H1 (cell line): ENCODE measurements at regions not wholly inside any gene's neighbourhood (a gene's known extent, or its start where the extent isn't known, plus 50 kb on each side); places are given as distances from the start of the nearest gene placed in this dataset.

ENCODE experiments used
- HDAC6 ChIP-seq: IDR thresholded peaks from one replicate; pipeline ENCODE4 v1.7.1; 2012; ENCODE audit warnings: low read depth, mild to moderate bottlenecking, inconsistent platforms, low read length, moderate library complexity
- SAP30 ChIP-seq: fragments of 300-600 bp; sonication (generic); IDR thresholded peaks from 2 replicates; pipeline ENCODE4 v1.7.1; 2012; ENCODE audit warnings: low read length, moderate library complexity, mild to moderate bottlenecking, inconsistent platforms; ENCODE audit not compliant: insufficient read depth, insufficient replicate concordance
- SIN3A ChIP-seq, 2 experiments: IDR thresholded peaks in 1 of 2; conservative IDR thresholded peaks in 1 of 2; 2 replicates each; pipeline ENCODE4 v1.6.1; 2011 to 2012; ENCODE audit warnings: low read length in 2 of 2, improper control_type of control experiment in 1 of 2, low read depth in 1 of 2, mild to moderate bottlenecking in 1 of 2
- SIX5 ChIP-seq: IDR thresholded peaks from 2 replicates; pipeline ENCODE4 v1.6.1; 2011; ENCODE audit warnings: mild to moderate bottlenecking, low read depth, low read length
- TBP ChIP-seq: IDR thresholded peaks from 2 replicates; pipeline ENCODE4 v1.6.1; 2011; ENCODE audit warnings: low read depth, low read length, improper control_type of control experiment
- TF ChIP-seq, protein P1 (sequence below): fragments of 300-600 bp; sonication (generic); IDR thresholded peaks from 2 replicates; pipeline ENCODE4 v1.7.1; 2012; ENCODE audit warnings: low read length, moderate library complexity, mild to moderate bottlenecking, inconsistent platforms; ENCODE audit not compliant: insufficient replicate concordance
- TF ChIP-seq, protein P2 (sequence below): IDR thresholded peaks from 2 replicates; pipeline ENCODE4 v1.6.1; 2011; ENCODE audit warnings: low read length, improper control_type of control experiment

- TF ChIP-seq, protein P1, sequence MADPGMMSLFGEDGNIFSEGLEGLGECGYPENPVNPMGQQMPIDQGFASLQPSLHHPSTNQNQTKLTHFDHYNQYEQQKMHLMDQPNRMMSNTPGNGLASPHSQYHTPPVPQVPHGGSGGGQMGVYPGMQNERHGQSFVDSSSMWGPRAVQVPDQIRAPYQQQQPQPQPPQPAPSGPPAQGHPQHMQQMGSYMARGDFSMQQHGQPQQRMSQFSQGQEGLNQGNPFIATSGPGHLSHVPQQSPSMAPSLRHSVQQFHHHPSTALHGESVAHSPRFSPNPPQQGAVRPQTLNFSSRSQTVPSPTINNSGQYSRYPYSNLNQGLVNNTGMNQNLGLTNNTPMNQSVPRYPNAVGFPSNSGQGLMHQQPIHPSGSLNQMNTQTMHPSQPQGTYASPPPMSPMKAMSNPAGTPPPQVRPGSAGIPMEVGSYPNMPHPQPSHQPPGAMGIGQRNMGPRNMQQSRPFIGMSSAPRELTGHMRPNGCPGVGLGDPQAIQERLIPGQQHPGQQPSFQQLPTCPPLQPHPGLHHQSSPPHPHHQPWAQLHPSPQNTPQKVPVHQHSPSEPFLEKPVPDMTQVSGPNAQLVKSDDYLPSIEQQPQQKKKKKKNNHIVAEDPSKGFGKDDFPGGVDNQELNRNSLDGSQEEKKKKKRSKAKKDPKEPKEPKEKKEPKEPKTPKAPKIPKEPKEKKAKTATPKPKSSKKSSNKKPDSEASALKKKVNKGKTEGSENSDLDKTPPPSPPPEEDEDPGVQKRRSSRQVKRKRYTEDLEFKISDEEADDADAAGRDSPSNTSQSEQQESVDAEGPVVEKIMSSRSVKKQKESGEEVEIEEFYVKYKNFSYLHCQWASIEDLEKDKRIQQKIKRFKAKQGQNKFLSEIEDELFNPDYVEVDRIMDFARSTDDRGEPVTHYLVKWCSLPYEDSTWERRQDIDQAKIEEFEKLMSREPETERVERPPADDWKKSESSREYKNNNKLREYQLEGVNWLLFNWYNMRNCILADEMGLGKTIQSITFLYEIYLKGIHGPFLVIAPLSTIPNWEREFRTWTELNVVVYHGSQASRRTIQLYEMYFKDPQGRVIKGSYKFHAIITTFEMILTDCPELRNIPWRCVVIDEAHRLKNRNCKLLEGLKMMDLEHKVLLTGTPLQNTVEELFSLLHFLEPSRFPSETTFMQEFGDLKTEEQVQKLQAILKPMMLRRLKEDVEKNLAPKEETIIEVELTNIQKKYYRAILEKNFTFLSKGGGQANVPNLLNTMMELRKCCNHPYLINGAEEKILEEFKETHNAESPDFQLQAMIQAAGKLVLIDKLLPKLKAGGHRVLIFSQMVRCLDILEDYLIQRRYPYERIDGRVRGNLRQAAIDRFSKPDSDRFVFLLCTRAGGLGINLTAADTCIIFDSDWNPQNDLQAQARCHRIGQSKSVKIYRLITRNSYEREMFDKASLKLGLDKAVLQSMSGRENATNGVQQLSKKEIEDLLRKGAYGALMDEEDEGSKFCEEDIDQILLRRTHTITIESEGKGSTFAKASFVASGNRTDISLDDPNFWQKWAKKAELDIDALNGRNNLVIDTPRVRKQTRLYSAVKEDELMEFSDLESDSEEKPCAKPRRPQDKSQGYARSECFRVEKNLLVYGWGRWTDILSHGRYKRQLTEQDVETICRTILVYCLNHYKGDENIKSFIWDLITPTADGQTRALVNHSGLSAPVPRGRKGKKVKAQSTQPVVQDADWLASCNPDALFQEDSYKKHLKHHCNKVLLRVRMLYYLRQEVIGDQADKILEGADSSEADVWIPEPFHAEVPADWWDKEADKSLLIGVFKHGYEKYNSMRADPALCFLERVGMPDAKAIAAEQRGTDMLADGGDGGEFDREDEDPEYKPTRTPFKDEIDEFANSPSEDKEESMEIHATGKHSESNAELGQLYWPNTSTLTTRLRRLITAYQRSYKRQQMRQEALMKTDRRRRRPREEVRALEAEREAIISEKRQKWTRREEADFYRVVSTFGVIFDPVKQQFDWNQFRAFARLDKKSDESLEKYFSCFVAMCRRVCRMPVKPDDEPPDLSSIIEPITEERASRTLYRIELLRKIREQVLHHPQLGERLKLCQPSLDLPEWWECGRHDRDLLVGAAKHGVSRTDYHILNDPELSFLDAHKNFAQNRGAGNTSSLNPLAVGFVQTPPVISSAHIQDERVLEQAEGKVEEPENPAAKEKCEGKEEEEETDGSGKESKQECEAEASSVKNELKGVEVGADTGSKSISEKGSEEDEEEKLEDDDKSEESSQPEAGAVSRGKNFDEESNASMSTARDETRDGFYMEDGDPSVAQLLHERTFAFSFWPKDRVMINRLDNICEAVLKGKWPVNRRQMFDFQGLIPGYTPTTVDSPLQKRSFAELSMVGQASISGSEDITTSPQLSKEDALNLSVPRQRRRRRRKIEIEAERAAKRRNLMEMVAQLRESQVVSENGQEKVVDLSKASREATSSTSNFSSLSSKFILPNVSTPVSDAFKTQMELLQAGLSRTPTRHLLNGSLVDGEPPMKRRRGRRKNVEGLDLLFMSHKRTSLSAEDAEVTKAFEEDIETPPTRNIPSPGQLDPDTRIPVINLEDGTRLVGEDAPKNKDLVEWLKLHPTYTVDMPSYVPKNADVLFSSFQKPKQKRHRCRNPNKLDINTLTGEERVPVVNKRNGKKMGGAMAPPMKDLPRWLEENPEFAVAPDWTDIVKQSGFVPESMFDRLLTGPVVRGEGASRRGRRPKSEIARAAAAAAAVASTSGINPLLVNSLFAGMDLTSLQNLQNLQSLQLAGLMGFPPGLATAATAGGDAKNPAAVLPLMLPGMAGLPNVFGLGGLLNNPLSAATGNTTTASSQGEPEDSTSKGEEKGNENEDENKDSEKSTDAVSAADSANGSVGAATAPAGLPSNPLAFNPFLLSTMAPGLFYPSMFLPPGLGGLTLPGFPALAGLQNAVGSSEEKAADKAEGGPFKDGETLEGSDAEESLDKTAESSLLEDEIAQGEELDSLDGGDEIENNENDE = no peak
- no peak for TF ChIP-seq HDAC6
- TF ChIP-seq, protein P2, sequence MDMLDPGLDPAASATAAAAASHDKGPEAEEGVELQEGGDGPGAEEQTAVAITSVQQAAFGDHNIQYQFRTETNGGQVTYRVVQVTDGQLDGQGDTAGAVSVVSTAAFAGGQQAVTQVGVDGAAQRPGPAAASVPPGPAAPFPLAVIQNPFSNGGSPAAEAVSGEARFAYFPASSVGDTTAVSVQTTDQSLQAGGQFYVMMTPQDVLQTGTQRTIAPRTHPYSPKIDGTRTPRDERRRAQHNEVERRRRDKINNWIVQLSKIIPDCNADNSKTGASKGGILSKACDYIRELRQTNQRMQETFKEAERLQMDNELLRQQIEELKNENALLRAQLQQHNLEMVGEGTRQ = no peak
- no peak for TF ChIP-seq TBP
- TF ChIP-seq SIN3A (conservative IDR thresholded peaks at IDR 0.05 in 1 of 2, IDR thresholded peaks at IDR 0.05 in 1 of 2; ENCODE audit: low read depth in 1 of 2, low read length in 2 of 2) = no peak
- no peak for TF ChIP-seq SIX5
- no peak for TF ChIP-seq SAP30
- TF ChIP-seq, all 59 proteins: peak for 0
These were observed 1077.6 kb upstream of the FOXG1 start (continued) for GRCh38 chr14:27688841-27689444.
